Ovary (tissue), 7 donors: ENCODE measurements at regions not wholly inside any gene's neighbourhood (a gene's known extent, or its start where the extent isn't known, plus 50 kb on each side); places are given as distances from the start of the nearest gene placed in this dataset.

ENCODE experiments used
- DNase-seq, 5 donors: peaks; one replicate each; pipeline ENCODE4 v3.0.0-alpha.2; 2019 to 2020
- H3K27ac ChIP-seq, 2 donors: fragments of 200-600 bp; one replicate each; pipeline versions ENCODE4 v1.5.1 to v1.8.0; 2019 to 2022
- H3K27me3 ChIP-seq: fragments of 200-600 bp; one replicate; pipeline ENCODE4 v1.8.0; 2022
- H3K36me3 ChIP-seq: fragments of 200-600 bp; sonication (generic); one replicate; pipeline ENCODE4 v1.5.1; 2019
- H3K4me1 ChIP-seq: one replicate; pipeline ENCODE4 v1.8.1; 2013; ENCODE audit warnings: mild to moderate bottlenecking, moderate library complexity; ENCODE audit not compliant: insufficient read depth
- H3K4me3 ChIP-seq: fragments of 200-600 bp; sonication (generic); one replicate; pipeline ENCODE4 v1.5.1; 2017
- H3K9me3 ChIP-seq, 2 donors: fragments of 200-600 bp in 1 of 2; sonication (generic) in 1 of 2; one replicate each; pipeline versions ENCODE4 v1.5.1 to v1.8.1; 2013 to 2019; ENCODE audit warnings: mild to moderate bottlenecking in 1 of 2, moderate library complexity in 1 of 2
- CTCF ChIP-seq, 3 donors: fragments of 450-650 bp in 2 of 3; fragments of 200-600 bp in 1 of 3; IDR thresholded peaks; one replicate each; pipeline versions ENCODE4 v1.5.1 to v1.8.0; 2016 to 2022; ENCODE audit warnings: antibody characterized with exemption in 3 of 3, mild to moderate bottlenecking in 1 of 3
- EP300 ChIP-seq: sonication (generic); formaldehyde crosslinking; IDR thresholded peaks from one replicate; pipeline ENCODE4 v1.6.1; 2017; ENCODE audit warnings: antibody characterized with exemption
- POLR2A ChIP-seq: fragments of 450-650 bp; IDR thresholded peaks from one replicate; pipeline ENCODE4 v1.6.1; 2017; ENCODE audit warnings: antibody characterized with exemption, mild to moderate bottlenecking, moderate library complexity
- WGBS, 3 donors: extraction: QIAGEN DNeasy Blood & Tissue Kit in 1 of 3; methylation state at CpG; one replicate each; pipeline versions ENCODE4 v1.1.5 to v1.1.7; 2013 to 2017; 5-methylcytosine and 5-hydroxymethylcytosine counted together
- intact Hi-C, 4 donors: fragments of 100-400 bp; cut with DNase I; formaldehyde crosslinking; loops; one replicate each; pipeline versions ENCODE4 v1.11.0 to v1.15.1; 2022 to 2023
- donor health status: DM: no; HTN: no; CAD: no; lungs with moderate emphysema.
- donor health status: DM: no; HTN: no; CAD: no.
- donor health status: Bipolar disorder and iron deficiency.
- donor health status: DM: no; HTN: no; CAD: no.
- donor health status: DM: yes; HTN: yes; CAD: no.

GRCh38 chr1:199122532-199123311 lies 483.9 kb downstream of the PTPRC start:
- intact Hi-C loops = no loop called here

GRCh38 chr1:199123615-199124014 lies 484.8 kb downstream of the PTPRC start:
- no peak for DNase-seq
- WGBS, 3 donors = 93 to 95% (median 95%) methylated on average over 4 of the region's 4 CpGs

More at GRCh38 chr1:199122532-199123311, 483.9 kb downstream of the PTPRC start:
- H3K36me3 ChIP-seq = no peaks in the 10 kb centered on the region
- no peak for DNase-seq
- H3K4me1 ChIP-seq = no peaks in the 10 kb centered on the region
- no peak overlapping the region for H3K27ac ChIP-seq
- H3K27me3 ChIP-seq = no peaks in the 10 kb centered on the region
- no peak overlapping the region for H3K4me3 ChIP-seq
- TF ChIP-seq POLR2A = no peak
- no peak for TF ChIP-seq CTCF (IDR thresholded peaks at IDR 0.05)
- TF ChIP-seq EP300 = no peak
- H3K9me3 ChIP-seq = no peaks in the 10 kb centered on the region

GRCh38 chr1:199124351-199124750 lies 485.5 kb downstream of the PTPRC start:
- Histone ChIP-seq H3K36me3 (no peaks in the 10 kb centered on the region), H3K4me1 (no peaks in the 10 kb centered on the region), H3K27me3 (no peaks in the 10 kb centered on the region), H3K9me3 (no peaks in the 10 kb centered on the region), H3K4me3 (no peak overlapping the region), H3K27ac (no peak overlapping the region)
- intact Hi-C loops = no loop called here
- WGBS, 3 donors = 50 to 69% (median 66%) methylated on average over 1 of the region's 1 CpG
- TF ChIP-seq CTCF (IDR thresholded peaks at IDR 0.05) (no peak), POLR2A (no peak), EP300 (no peak)
- DNase-seq = no peak

More at GRCh38 chr1:199123615-199124014, 484.8 kb downstream of the PTPRC start:
- no peak overlapping the region for H3K4me3 ChIP-seq
- H3K9me3 ChIP-seq = no peaks in the 10 kb centered on the region
- H3K4me1 ChIP-seq = no peaks in the 10 kb centered on the region
- no peak overlapping the region for H3K27ac ChIP-seq
- TF ChIP-seq CTCF (IDR thresholded peaks at IDR 0.05) (no peak), POLR2A (no peak), EP300 (no peak)
- no peaks in the 10 kb centered on the region for H3K36me3 ChIP-seq
- H3K27me3 ChIP-seq = no peaks in the 10 kb centered on the region
- intact Hi-C loops = no loop called here

GRCh38 chr1:199129247-199129646 lies 490.4 kb downstream of the PTPRC start:
- no peak for DNase-seq
- 80 to 86% (median 85%) methylated on average over 2 of the region's 2 CpGs for WGBS, 3 donors
- TF ChIP-seq POLR2A (no peak), CTCF (IDR thresholded peaks at IDR 0.05) (no peak), EP300 (no peak)
- no peaks in the 10 kb centered on the region for H3K36me3 ChIP-seq
- H3K27ac ChIP-seq = no peak overlapping the region
- intact Hi-C loops = no loop called here
- no peaks in the 10 kb centered on the region for H3K4me1 ChIP-seq
- no peaks in the 10 kb centered on the region for H3K9me3 ChIP-seq
- H3K27me3 ChIP-seq = no peaks in the 10 kb centered on the region
- H3K4me3 ChIP-seq = no peak overlapping the region
